Stimulated activated effector memory CD8-positive, alpha-beta T cell treated with anti-CD3 and anti-CD28 coated beads, Interleukin-12 subunit alpha, Interleukin-12 subunit beta, amount 100 ng/mL, for 72 hours (primary cell): ENCODE measurements at regions not wholly inside any gene's neighbourhood (a gene's known extent, or its start where the extent isn't known, plus 50 kb on each side); places are given as distances from the start of the nearest gene placed in this dataset.

Experiments used
- ATAC-seq: fragments of 150-1000 bp; cut with Tn5 transposase; 2 replicates; pipeline ENCODE4 v1.10.0; 2021
- DNase-seq, 2 donors: peaks; one replicate each; pipeline ENCODE4 v3.0.0; 2021 to 2022; ENCODE audit warnings: low spot score in 2 of 2
- H3K27ac Mint-ChIP-seq: one replicate; pipeline ENCODE4 v1.8.0; 2022; ENCODE audit warnings: mild to moderate bottlenecking, mixed read lengths
- H3K36me3 Mint-ChIP-seq: one replicate; pipeline ENCODE4 v1.8.0; 2022; ENCODE audit warnings: mild to moderate bottlenecking, mixed read lengths
- H3K4me1 Mint-ChIP-seq: one replicate; pipeline ENCODE4 v1.8.0; 2022; ENCODE audit warnings: mixed read lengths
- H3K4me3 Mint-ChIP-seq: one replicate; pipeline ENCODE4 v1.8.0; 2022; ENCODE audit warnings: mild to moderate bottlenecking, mixed read lengths
- H3K9me3 Mint-ChIP-seq: one replicate; pipeline ENCODE4 v1.8.0; 2022; ENCODE audit warnings: mixed read lengths

- Mint-ChIP-seq H3K9me3 (peaks cover 12% of the 10 kb centered on the region), H3K4me3 (no peak overlapping the region), H3K36me3 (no peaks in the 10 kb centered on the region), H3K27ac (no peak overlapping the region), H3K4me1 (no peaks in the 10 kb centered on the region)
- no peak for DNase-seq
- ATAC-seq, result no peak
Measured at GRCh38 chr12:87813476-87814234, 215.5 kb downstream of the C12orf50 start.

GRCh38 chr12:87812681-87813080 is 216.5 kb downstream of the C12orf50 start:
- H3K27ac Mint-ChIP-seq, result no peak overlapping the region
- DNase-seq (no peak), ATAC-seq (no peak)
- H3K9me3 Mint-ChIP-seq, result peaks cover 12% of the 10 kb centered on the region
- H3K4me1 Mint-ChIP-seq, result no peaks in the 10 kb centered on the region
- H3K4me3 Mint-ChIP-seq, result no peak overlapping the region
- H3K36me3 Mint-ChIP-seq, result no peaks in the 10 kb centered on the region

- peaks cover 12% of the 10 kb centered on the region for H3K9me3 Mint-ChIP-seq
- H3K4me3 Mint-ChIP-seq, result no peak overlapping the region
- DNase-seq, result no peak
- no peak overlapping the region for H3K27ac Mint-ChIP-seq
- no peaks in the 10 kb centered on the region for H3K4me1 Mint-ChIP-seq
- ATAC-seq, result no peak
- no peaks in the 10 kb centered on the region for H3K36me3 Mint-ChIP-seq
Measured at GRCh38 chr12:87812030-87812429, 217.2 kb downstream of the C12orf50 start.

- no peaks in the 10 kb centered on the region for H3K4me1 Mint-ChIP-seq
- no peak overlapping the region for H3K4me3 Mint-ChIP-seq
- H3K9me3 Mint-ChIP-seq, result peaks cover 15% of the 10 kb centered on the region
- H3K27ac Mint-ChIP-seq, result no peak overlapping the region
- DNase-seq (no peak), ATAC-seq (no peak)
- no peaks in the 10 kb centered on the region for H3K36me3 Mint-ChIP-seq
Measured at GRCh38 chr12:87809916-87810315, 219.3 kb downstream of the C12orf50 start.

- no peak overlapping the region for H3K4me3 Mint-ChIP-seq
- DNase-seq (no peak), ATAC-seq (no peak)
- no peaks in the 10 kb centered on the region for H3K4me1 Mint-ChIP-seq
- peaks cover 12% of the 10 kb centered on the region for H3K9me3 Mint-ChIP-seq
- no peak overlapping the region for H3K27ac Mint-ChIP-seq
- no peaks in the 10 kb centered on the region for H3K36me3 Mint-ChIP-seq
Measured at GRCh38 chr12:87807086-87807485, 222.1 kb downstream of the C12orf50 start.

- no peaks in the 10 kb centered on the region for H3K4me1 Mint-ChIP-seq
- DNase-seq (no peak), ATAC-seq (no peak)
- no peak overlapping the region for H3K27ac Mint-ChIP-seq
- H3K9me3 Mint-ChIP-seq, result peaks cover 9% of the 10 kb centered on the region
- H3K4me3 Mint-ChIP-seq, result no peak overlapping the region
- H3K36me3 Mint-ChIP-seq, result no peaks in the 10 kb centered on the region
Measured at GRCh38 chr12:87806310-87806709, 222.9 kb downstream of the C12orf50 start.

- no peaks in the 10 kb centered on the region for H3K36me3 Mint-ChIP-seq
- H3K4me1 Mint-ChIP-seq, result no peaks in the 10 kb centered on the region
- peaks cover 7% of the 10 kb centered on the region for H3K9me3 Mint-ChIP-seq
- H3K4me3 Mint-ChIP-seq, result no peak overlapping the region
- no peak for DNase-seq
- H3K27ac Mint-ChIP-seq, result no peak overlapping the region
- ATAC-seq, result no peak
Measured at GRCh38 chr12:87804386-87804785, 224.8 kb downstream of the C12orf50 start.

- DNase-seq, result no peak
- H3K36me3 Mint-ChIP-seq, result no peaks in the 10 kb centered on the region
- no peaks in the 10 kb centered on the region for H3K4me1 Mint-ChIP-seq
- H3K27ac Mint-ChIP-seq, result no peak overlapping the region
- peaks cover 7% of the 10 kb centered on the region for H3K9me3 Mint-ChIP-seq
- H3K4me3 Mint-ChIP-seq, result no peak overlapping the region
- no peak for ATAC-seq
Measured at GRCh38 chr12:87802721-87803011, 226.5 kb downstream of the C12orf50 start.

GRCh38 chr12:87801860-87802720 is 227.1 kb downstream of the C12orf50 start:
- Mint-ChIP-seq H3K36me3 (no peaks in the 10 kb centered on the region), H3K27ac (no peak overlapping the region), H3K9me3 (peaks cover 7% of the 10 kb centered on the region), H3K4me3 (no peak overlapping the region), H3K4me1 (no peaks in the 10 kb centered on the region)
- DNase-seq (no peak), ATAC-seq (no peak)

GRCh38 chr12:87796961-87797516 is 232.2 kb downstream of the C12orf50 start:
- H3K27ac Mint-ChIP-seq, result no peak overlapping the region
- DNase-seq (no peak), ATAC-seq (no peak)
- H3K4me3 Mint-ChIP-seq, result no peak overlapping the region
- no peaks in the 10 kb centered on the region for H3K36me3 Mint-ChIP-seq
- H3K9me3 Mint-ChIP-seq, result peaks cover 4% of the 10 kb centered on the region
- no peaks in the 10 kb centered on the region for H3K4me1 Mint-ChIP-seq

GRCh38 chr12:87795555-87795954 is 233.6 kb downstream of the C12orf50 start:
- no peaks in the 10 kb centered on the region for H3K4me1 Mint-ChIP-seq
- no peak for ATAC-seq
- H3K9me3 Mint-ChIP-seq, result peaks cover 4% of the 10 kb centered on the region
- no peaks in the 10 kb centered on the region for H3K36me3 Mint-ChIP-seq
- DNase-seq, result no peak
- no peak overlapping the region for H3K4me3 Mint-ChIP-seq
- no peak overlapping the region for H3K27ac Mint-ChIP-seq

- Mint-ChIP-seq H3K4me3 (no peak overlapping the region), H3K4me1 (no peaks in the 10 kb centered on the region), H3K27ac (no peak overlapping the region), H3K9me3 (no peaks in the 10 kb centered on the region), H3K36me3 (no peaks in the 10 kb centered on the region)
- no peak for ATAC-seq
- no peak for DNase-seq
Measured at GRCh38 chr12:87794854-87795253, 234.3 kb downstream of the C12orf50 start.

- H3K4me1 Mint-ChIP-seq, result no peaks in the 10 kb centered on the region
- H3K36me3 Mint-ChIP-seq, result no peaks in the 10 kb centered on the region
- ATAC-seq (no peak), DNase-seq (no peak)
- H3K27ac Mint-ChIP-seq, result no peak overlapping the region
- H3K9me3 Mint-ChIP-seq, result no peaks in the 10 kb centered on the region
- H3K4me3 Mint-ChIP-seq, result no peak overlapping the region
Measured at GRCh38 chr12:87793131-87793530, 236.1 kb downstream of the C12orf50 start.

GRCh38 chr12:87784350-87784749 is 244.9 kb downstream of the C12orf50 start:
- H3K9me3 Mint-ChIP-seq, result peaks cover 16% of the 10 kb centered on the region

GRCh38 chr12:87783467-87783866 is 245.7 kb downstream of the C12orf50 start:
- no peak overlapping the region for H3K4me3 Mint-ChIP-seq
- no peak overlapping the region for H3K27ac Mint-ChIP-seq
- H3K4me1 Mint-ChIP-seq, result no peaks in the 10 kb centered on the region
- DNase-seq, result no peak
- ATAC-seq, result no peak
- peaks cover 19% of the 10 kb centered on the region for H3K9me3 Mint-ChIP-seq
- H3K36me3 Mint-ChIP-seq, result no peaks in the 10 kb centered on the region

More at GRCh38 chr12:87784350-87784749, 244.9 kb downstream of the C12orf50 start:
- Mint-ChIP-seq H3K4me1 (no peaks in the 10 kb centered on the region), H3K27ac (no peak overlapping the region), H3K36me3 (no peaks in the 10 kb centered on the region), H3K4me3 (no peak overlapping the region)
- DNase-seq (no peak), ATAC-seq (no peak)

GRCh38 chr12:87782838-87783237 is 246.4 kb downstream of the C12orf50 start:
- ATAC-seq, result no peak
- DNase-seq, result no peak
- no peak overlapping the region for H3K4me3 Mint-ChIP-seq
- no peaks in the 10 kb centered on the region for H3K36me3 Mint-ChIP-seq
- H3K4me1 Mint-ChIP-seq, result no peaks in the 10 kb centered on the region
- no peak overlapping the region for H3K27ac Mint-ChIP-seq
- H3K9me3 Mint-ChIP-seq, result peaks cover 19% of the 10 kb centered on the region
